ENCODE measurements at regions not wholly inside any gene's neighbourhood (a gene's known extent, or its start where the extent isn't known, plus 50 kb on each side); places are given as distances from the start of the nearest gene placed in this dataset.

- TF ChIP-seq, protein P1, sequence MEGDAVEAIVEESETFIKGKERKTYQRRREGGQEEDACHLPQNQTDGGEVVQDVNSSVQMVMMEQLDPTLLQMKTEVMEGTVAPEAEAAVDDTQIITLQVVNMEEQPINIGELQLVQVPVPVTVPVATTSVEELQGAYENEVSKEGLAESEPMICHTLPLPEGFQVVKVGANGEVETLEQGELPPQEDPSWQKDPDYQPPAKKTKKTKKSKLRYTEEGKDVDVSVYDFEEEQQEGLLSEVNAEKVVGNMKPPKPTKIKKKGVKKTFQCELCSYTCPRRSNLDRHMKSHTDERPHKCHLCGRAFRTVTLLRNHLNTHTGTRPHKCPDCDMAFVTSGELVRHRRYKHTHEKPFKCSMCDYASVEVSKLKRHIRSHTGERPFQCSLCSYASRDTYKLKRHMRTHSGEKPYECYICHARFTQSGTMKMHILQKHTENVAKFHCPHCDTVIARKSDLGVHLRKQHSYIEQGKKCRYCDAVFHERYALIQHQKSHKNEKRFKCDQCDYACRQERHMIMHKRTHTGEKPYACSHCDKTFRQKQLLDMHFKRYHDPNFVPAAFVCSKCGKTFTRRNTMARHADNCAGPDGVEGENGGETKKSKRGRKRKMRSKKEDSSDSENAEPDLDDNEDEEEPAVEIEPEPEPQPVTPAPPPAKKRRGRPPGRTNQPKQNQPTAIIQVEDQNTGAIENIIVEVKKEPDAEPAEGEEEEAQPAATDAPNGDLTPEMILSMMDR (IDR thresholded peaks at IDR 0.05) = no peak
- TF ChIP-seq EP300 (IDR thresholded peaks at IDR 0.05) = no peak
Measured at GRCh38 chr5:141756196-141756595, 74.2 kb upstream of the ARAP3 start.

All from tibial nerve (tissue), 4 donors.